ENCODE measurements at regions not wholly inside any gene's neighbourhood (a gene's known extent, or its start where the extent isn't known, plus 50 kb on each side); places are given as distances from the start of the nearest gene placed in this dataset.

- Mint-ChIP-seq H3K9me3 (peaks cover 0 to 14% (median 7%) of the 10 kb centered on the region in 7 donors), H3K27ac (no peak overlapping the region), H3K4me1 (no peaks in the 10 kb centered on the region), H3K4me3 (no peak overlapping the region), H3K36me3 (no peaks in the 10 kb centered on the region), H3K27me3 (ENCODE audit: low read depth in 3 of 3) (peaks cover 2 to 6% (median 6%) of the 10 kb centered on the region in 3 donors)
- Histone ChIP-seq H3K4me3 (replicated peaks in 1 of 3; ENCODE audit: low read depth in 2 of 3, low read length in 3 of 3) (no peak overlapping the region), H3K27ac (ENCODE audit: low read depth in 1 of 2, low read length in 2 of 2) (no peak overlapping the region), H4K20me1 (ENCODE audit: insufficient read depth, low read length) (no peaks in the 10 kb centered on the region), H2AFZ (ENCODE audit: insufficient read depth, low read depth, low read length, poor library complexity, severe bottlenecking) (no peak overlapping the region), H3K4me2 (replicated peaks; ENCODE audit: extremely low read depth, low read length, poor library complexity, severe bottlenecking) (no peak overlapping the region), H3K27me3 (ENCODE audit: control insufficient read depth in 2 of 2, insufficient read depth in 2 of 2, low read length in 2 of 2) (no peaks in the 10 kb centered on the region), H3K9me3 (replicated peaks in 1 of 2; ENCODE audit: control insufficient read depth in 1 of 2, insufficient read depth in 1 of 2, low read length in 2 of 2) (no peaks in the 10 kb centered on the region), H3K4me1 (ENCODE audit: control insufficient read depth in 1 of 2, insufficient read depth in 2 of 2, low read length in 2 of 2) (no peaks in the 10 kb centered on the region), H3K79me2 (ENCODE audit: insufficient read depth, low read length) (no peaks in the 10 kb centered on the region), H3K9ac (ENCODE audit: insufficient read depth, low read length, poor library complexity, severe bottlenecking) (no peak overlapping the region), H3K36me3 (replicated peaks in 1 of 2; ENCODE audit: control insufficient read depth in 1 of 2, insufficient read depth in 2 of 2, low read length in 2 of 2) (no peaks in the 10 kb centered on the region)
- 71% methylated on average over 1 of the region's 3 CpGs for WGBS (ENCODE audit: insufficient coverage)
- intact Hi-C loops (cut with micrococcal nuclease), result no loop called here
- no peak for TF ChIP-seq CTCF (IDR thresholded peaks at IDR 0.05)
- no peak for DNase-seq
These were observed 209.3 kb upstream of the PDE10A start for GRCh38 chr6:165872311-165872710.

GRCh38 chr6:165871571-165871970, 208.5 kb upstream of the PDE10A start:
- DNase-seq, result no peak
- Histone ChIP-seq H3K4me2 (replicated peaks; ENCODE audit: extremely low read depth, low read length, poor library complexity, severe bottlenecking) (no peak overlapping the region), H2AFZ (ENCODE audit: insufficient read depth, low read depth, low read length, poor library complexity, severe bottlenecking) (no peak overlapping the region), H4K20me1 (ENCODE audit: insufficient read depth, low read length) (no peaks in the 10 kb centered on the region), H3K9ac (ENCODE audit: insufficient read depth, low read length, poor library complexity, severe bottlenecking) (no peak overlapping the region), H3K27ac (ENCODE audit: low read depth in 1 of 2, low read length in 2 of 2) (no peak overlapping the region), H3K4me3 (replicated peaks in 1 of 3; ENCODE audit: low read depth in 2 of 3, low read length in 3 of 3) (no peak overlapping the region), H3K36me3 (replicated peaks in 1 of 2; ENCODE audit: control insufficient read depth in 1 of 2, insufficient read depth in 2 of 2, low read length in 2 of 2) (no peaks in the 10 kb centered on the region), H3K79me2 (ENCODE audit: insufficient read depth, low read length) (no peaks in the 10 kb centered on the region), H3K9me3 (replicated peaks in 1 of 2; ENCODE audit: control insufficient read depth in 1 of 2, insufficient read depth in 1 of 2, low read length in 2 of 2) (no peaks in the 10 kb centered on the region), H3K27me3 (ENCODE audit: control insufficient read depth in 2 of 2, insufficient read depth in 2 of 2, low read length in 2 of 2) (no peaks in the 10 kb centered on the region), H3K4me1 (ENCODE audit: control insufficient read depth in 1 of 2, insufficient read depth in 2 of 2, low read length in 2 of 2) (no peaks in the 10 kb centered on the region)
- Mint-ChIP-seq H3K9me3 (peaks cover 0 to 14% (median 7%) of the 10 kb centered on the region in 7 donors), H3K27ac (no peak overlapping the region), H3K4me3 (no peak overlapping the region), H3K4me1 (no peaks in the 10 kb centered on the region), H3K27me3 (ENCODE audit: low read depth in 3 of 3) (peaks cover 2 to 3% (median 3%) of the 10 kb centered on the region in 3 donors), H3K36me3 (no peaks in the 10 kb centered on the region)
- no peak for TF ChIP-seq CTCF (IDR thresholded peaks at IDR 0.05)
- 92% methylated on average over 3 of the region's 3 CpGs for WGBS (ENCODE audit: insufficient coverage)
- intact Hi-C loops (cut with micrococcal nuclease), result no loop called here
